ENCODE measurements at regions not wholly inside any gene's neighbourhood (a gene's known extent, or its start where the extent isn't known, plus 50 kb on each side); places are given as distances from the start of the nearest gene placed in this dataset.
"Not testable (repeated sequence)": the region's sequence is repeated elsewhere in the genome, so short reads cannot be mapped to it uniquely, and the experiment has no call there.

DNA sequence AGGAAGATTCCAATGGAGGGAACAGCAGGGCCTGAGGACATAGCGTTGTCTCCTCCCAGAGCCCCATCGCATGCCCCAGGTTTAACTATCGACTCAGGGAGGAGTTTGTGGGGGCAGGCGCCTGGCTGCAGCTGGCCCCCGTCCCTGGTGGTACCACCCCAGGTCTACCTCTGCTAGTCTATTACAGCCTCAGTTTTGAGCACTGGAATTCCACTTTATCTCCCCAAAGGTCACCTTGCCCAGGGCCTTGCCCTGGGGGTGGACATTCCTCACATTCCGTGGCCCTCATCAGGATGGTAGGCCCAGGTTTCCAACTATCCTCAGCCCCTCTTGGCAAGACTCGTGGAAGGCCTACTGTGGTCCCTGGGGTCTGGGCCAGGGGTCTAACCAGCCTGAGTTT is 65.4 kb upstream of the SSBP3 start:
- TF ChIP-seq, protein P1, sequence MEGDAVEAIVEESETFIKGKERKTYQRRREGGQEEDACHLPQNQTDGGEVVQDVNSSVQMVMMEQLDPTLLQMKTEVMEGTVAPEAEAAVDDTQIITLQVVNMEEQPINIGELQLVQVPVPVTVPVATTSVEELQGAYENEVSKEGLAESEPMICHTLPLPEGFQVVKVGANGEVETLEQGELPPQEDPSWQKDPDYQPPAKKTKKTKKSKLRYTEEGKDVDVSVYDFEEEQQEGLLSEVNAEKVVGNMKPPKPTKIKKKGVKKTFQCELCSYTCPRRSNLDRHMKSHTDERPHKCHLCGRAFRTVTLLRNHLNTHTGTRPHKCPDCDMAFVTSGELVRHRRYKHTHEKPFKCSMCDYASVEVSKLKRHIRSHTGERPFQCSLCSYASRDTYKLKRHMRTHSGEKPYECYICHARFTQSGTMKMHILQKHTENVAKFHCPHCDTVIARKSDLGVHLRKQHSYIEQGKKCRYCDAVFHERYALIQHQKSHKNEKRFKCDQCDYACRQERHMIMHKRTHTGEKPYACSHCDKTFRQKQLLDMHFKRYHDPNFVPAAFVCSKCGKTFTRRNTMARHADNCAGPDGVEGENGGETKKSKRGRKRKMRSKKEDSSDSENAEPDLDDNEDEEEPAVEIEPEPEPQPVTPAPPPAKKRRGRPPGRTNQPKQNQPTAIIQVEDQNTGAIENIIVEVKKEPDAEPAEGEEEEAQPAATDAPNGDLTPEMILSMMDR (IDR thresholded peaks at IDR 0.05) = no peak
- intact Hi-C loops (cut with DNase I, micrococcal nuclease) = no loop called here
- no peak for ATAC-seq
- no peak overlapping the region for H3K4me3 ChIP-seq
- no peaks in the 10 kb centered on the region for H3K36me3 ChIP-seq (ENCODE audit: low read depth)
- DNase-seq = no peak
- H3K9me3 ChIP-seq = no peaks in the 10 kb centered on the region
- no peaks in the 10 kb centered on the region for H3K4me1 ChIP-seq (ENCODE audit: low read depth)

DNA sequence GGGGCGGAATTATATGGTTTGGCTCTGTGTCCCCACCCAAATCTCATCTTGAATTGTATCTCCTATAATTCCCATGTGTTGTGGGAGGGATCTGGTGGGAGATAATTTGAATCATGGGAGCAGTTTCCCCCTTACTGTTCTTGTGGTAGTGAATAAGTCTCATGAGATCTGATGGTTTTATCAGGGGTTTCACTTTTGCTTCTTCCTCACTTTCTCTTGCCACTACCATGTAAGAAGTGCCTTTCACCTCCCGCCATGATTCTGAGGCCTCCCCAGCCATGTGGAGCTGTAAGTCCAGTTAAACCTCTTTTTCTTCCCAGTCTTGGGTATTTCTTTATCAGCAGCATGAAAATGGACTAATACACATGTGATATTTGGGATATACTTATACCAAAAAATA is 63.2 kb upstream of the SSBP3 start:
- not testable (repeated sequence) for DNase-seq

DNA sequence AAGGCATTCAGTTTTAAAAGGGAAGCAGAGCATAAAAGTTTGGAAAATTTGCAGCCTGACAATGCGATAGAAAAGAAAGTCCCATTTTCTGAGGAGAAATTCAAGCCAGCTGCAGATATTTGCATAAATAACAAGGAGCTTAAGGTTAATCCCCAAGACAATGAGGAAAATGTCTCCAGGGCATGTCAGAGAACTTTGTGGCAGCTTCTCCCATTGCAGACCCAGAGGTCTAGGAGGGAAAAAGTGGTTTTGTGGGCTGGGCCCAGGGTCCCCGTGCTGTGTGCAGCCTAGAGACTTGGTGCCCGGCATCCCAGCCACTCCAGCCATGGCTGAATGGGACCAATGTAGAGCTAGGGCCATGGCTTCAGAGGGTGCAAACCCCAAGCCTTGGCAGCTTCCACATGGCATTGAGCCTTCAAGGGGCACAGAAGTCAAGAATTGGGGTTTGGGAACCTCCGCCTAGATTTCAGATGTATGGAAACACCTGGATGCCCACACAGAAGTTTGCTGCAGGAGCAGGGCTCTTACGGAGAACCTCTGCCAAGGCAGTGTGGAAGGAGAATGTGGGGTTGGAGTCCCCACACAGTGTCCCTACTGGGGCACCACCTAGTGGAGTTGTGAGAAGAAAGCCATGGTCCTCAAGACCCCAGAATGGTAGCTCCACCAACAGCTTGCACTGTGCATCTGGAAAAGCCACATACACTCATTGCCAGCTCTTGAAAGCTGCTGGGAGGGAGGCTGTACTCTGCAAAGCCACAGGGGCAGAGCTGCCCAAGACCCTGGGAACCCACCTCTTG is 62.3 kb upstream of the SSBP3 start:
- ATAC-seq; DNase-seq; H3K4me3 ChIP-seq; H3K36me3 ChIP-seq (ENCODE audit: low read depth); H3K4me1 ChIP-seq (ENCODE audit: low read depth); intact Hi-C loops (cut with DNase I, micrococcal nuclease); H3K9me3 ChIP-seq: not testable (repeated sequence)

More for the DNA sequence above, 63.2 kb upstream of the SSBP3 start:
- ATAC-seq; H3K36me3 ChIP-seq (ENCODE audit: low read depth); H3K9me3 ChIP-seq; H3K4me3 ChIP-seq; H3K4me1 ChIP-seq (ENCODE audit: low read depth); intact Hi-C loops (cut with DNase I, micrococcal nuclease): not testable (repeated sequence)

DNA sequence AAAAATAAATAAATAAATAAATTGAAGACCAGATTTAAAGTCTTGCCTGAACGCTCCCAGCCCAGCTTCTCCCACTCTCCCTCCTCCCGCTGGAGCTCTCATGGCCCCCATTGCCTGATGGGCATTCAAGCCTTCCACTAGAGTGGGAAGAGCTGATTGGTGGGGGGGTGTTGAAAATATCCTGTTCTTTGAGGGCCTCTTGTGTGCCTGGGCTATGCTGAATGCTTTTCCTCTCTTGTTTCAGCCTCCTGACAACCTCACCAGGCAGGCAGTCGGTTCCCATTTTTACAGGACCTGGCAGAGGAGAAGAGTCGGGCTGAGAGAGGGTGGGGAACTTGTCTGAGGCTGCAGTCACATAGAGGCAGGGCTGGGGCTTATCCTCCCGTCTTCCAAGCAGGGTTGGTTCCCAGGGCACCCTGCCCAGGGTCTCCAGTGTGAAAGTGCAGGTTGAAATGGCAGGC is 59.2 kb upstream of the SSBP3 start:
- no peak for DNase-seq
- Histone ChIP-seq H3K4me1 (ENCODE audit: low read depth) (no peaks in the 10 kb centered on the region), H3K4me3 (no peak overlapping the region), H3K9me3 (no peaks in the 10 kb centered on the region), H3K36me3 (ENCODE audit: low read depth) (no peaks in the 10 kb centered on the region)
- TF ChIP-seq, protein P1 (IDR thresholded peaks at IDR 0.05) = no peak
- intact Hi-C loops (cut with DNase I, micrococcal nuclease) = no loop called here
- no peak for ATAC-seq

DNA sequence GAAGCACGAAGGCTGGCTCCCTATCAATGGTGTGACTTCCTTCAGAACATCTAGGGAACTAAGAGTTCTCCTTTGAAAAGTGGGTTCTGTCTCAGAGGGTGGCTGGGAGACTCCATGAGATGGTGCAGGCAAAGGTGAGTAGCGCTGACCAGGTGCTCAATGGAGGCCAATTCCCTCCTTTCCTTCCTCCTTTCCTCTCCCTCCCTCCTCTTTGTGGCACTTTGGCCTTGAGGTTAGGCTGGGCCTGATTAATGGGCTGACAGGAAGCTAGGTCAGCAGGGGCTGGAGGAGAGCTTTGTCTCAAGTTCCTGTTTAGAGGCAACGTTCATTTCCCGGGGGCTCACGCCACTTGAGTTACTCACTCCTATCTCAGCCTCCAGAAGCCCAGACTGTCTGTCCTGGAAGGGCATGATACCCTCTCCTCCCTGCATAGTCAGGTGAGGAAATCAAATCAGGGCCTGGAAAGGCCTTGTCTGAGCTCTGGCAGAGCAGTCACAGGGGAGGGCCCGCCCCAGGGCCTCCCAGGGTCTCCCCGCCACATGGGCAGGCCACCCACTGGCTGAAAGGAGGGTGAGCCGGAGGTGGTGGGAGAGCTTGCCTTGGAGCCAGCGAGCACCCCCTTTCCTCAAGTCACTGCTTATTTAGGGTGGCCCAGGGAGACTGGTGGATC is 58.4 kb upstream of the SSBP3 start:
- intact Hi-C loops (cut with DNase I, micrococcal nuclease) = no loop called here

DNA sequence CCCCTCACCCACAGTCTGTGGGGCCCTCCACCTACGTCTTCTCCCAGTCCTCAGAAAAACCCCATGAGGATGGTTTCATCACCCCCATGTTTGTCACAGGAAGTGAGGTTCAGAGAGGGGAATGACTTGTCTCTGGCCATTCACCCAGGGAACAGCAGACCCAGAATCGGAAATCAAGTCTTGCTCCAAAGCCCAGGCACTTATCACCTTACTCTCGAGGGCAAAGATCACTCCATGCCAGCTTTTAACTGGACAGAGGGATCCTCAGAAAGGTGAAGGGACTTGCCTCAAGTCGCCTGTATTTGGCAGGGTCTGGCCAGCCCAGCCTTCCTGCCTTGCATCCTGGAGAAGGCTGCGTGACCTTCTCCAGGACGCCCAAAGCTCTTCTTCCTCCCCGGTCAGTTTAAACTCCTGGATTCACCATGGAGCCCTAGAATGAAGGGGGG is 57.9 kb upstream of the SSBP3 start:
- Histone ChIP-seq H3K4me1 (ENCODE audit: low read depth) (no peaks in the 10 kb centered on the region), H3K9me3 (no peaks in the 10 kb centered on the region), H3K4me3 (no peak overlapping the region), H3K36me3 (ENCODE audit: low read depth) (no peaks in the 10 kb centered on the region)
- ATAC-seq (no peak), DNase-seq (no peak)
- TF ChIP-seq, protein P1 (IDR thresholded peaks at IDR 0.05) = no peak
- intact Hi-C loops (cut with DNase I, micrococcal nuclease) = no loop called here

More for the DNA sequence above, 58.4 kb upstream of the SSBP3 start:
- H3K4me3 ChIP-seq = no peak overlapping the region
- TF ChIP-seq, protein P1 (IDR thresholded peaks at IDR 0.05) = no peak
- no peaks in the 10 kb centered on the region for H3K4me1 ChIP-seq (ENCODE audit: low read depth)
- DNase-seq (no peak), ATAC-seq (peak; percentile 35)
- no peaks in the 10 kb centered on the region for H3K9me3 ChIP-seq
- H3K36me3 ChIP-seq (ENCODE audit: low read depth) = no peaks in the 10 kb centered on the region

Measured in mucosa of descending colon (tissue), 3 donors.